Endothelial cell of umbilical vein (primary cell): ENCODE measurements at regions not wholly inside any gene's neighbourhood (a gene's known extent, or its start where the extent isn't known, plus 50 kb on each side); places are given as distances from the start of the nearest gene placed in this dataset.

ENCODE experiments used
- BruUV-seq: library from RNA; stranded (reverse); fragments of 400-500 nt; replicated peaks from 2 replicates; lab custom pipeline; 2021; lab: Mats Ljungman, UMichigan
- CTCF ChIA-PET: fragments of 300-600, 350-600 bp; sonication (Branson Sonifier 250); formaldehyde crosslinking; loops from one replicate; lab custom pipeline; 2021; ENCODE audit warnings: antibody characterized with exemption, inconsistent platforms; lab: Charles Lee
- POLR2A ChIA-PET: fragments of 300-600, 350-600 bp; sonication (Branson Sonifier 250); formaldehyde crosslinking; loops from one replicate; lab custom pipeline; 2021; ENCODE audit warnings: antibody characterized with exemption, inconsistent platforms; lab: Charles Lee
- DNase-seq: peaks from one replicate; pipeline ENCODE4 v3.0.0-alpha.2; 2011; ENCODE audit warnings: low read depth, low spot score
- FAIRE-seq: peaks from 2 replicates; lab custom pipeline; 2011; peaks lifted over from hg19 to GRCh38; lab: Jason Lieb, UNC
- H2AFZ ChIP-seq: 2 replicates; pipeline ENCODE4 v1.6.0; 2012; ENCODE audit warnings: low read depth, low read length, control low read depth, inconsistent platforms
- H3K27ac ChIP-seq: 2 replicates; pipeline ENCODE4 v1.5.1; 2011; ENCODE audit warnings: low read depth, mild to moderate bottlenecking, control low read depth, low read length, moderate library complexity; ENCODE audit not compliant: insufficient read depth
- H3K27me3 ChIP-seq, 2 experiments: 2 replicates each; pipeline versions ENCODE4 v1.6.0 to v1.6.1; 2011; ENCODE audit warnings: low read length in 2 of 2, mixed read lengths in 1 of 2; ENCODE audit not compliant: control insufficient read depth in 2 of 2, insufficient read depth in 2 of 2
- H3K36me3 ChIP-seq, 2 experiments: 2 replicates in 1 of 2; 3 replicates in 1 of 2; pipeline ENCODE4 v1.5.1; 2011; ENCODE audit warnings: low read length in 2 of 2, mild to moderate bottlenecking in 1 of 2, moderate library complexity in 1 of 2; ENCODE audit not compliant: control insufficient read depth in 2 of 2, insufficient read depth in 2 of 2; ENCODE audit errors: extremely low read depth in 1 of 2
- H3K4me1 ChIP-seq: 3 replicates; pipeline ENCODE4 v1.5.1; 2011; ENCODE audit warnings: mild to moderate bottlenecking, low read length; ENCODE audit not compliant: control insufficient read depth, insufficient read depth; ENCODE audit errors: extremely low read depth
- H3K4me2 ChIP-seq: 2 replicates; pipeline ENCODE4 v1.6.1; 2011; ENCODE audit warnings: low read length, control low read depth, mixed read lengths; ENCODE audit not compliant: insufficient read depth
- H3K4me3 ChIP-seq, 3 experiments: fragments of 200-600 bp in 1 of 3; sonication (generic), shearing (Covaris generic) in 1 of 3; replicated peaks in 1 of 3; 2 replicates each; pipeline ENCODE4 v1.5.1; 2011 to 2016; ENCODE audit warnings: control low read depth in 3 of 3, low read length in 3 of 3, mild to moderate bottlenecking in 2 of 3, inconsistent platforms in 1 of 3, low read depth in 1 of 3, moderate library complexity in 1 of 3; ENCODE audit not compliant: insufficient read depth in 1 of 3
- H3K79me2 ChIP-seq: 2 replicates; pipeline ENCODE4 v1.6.0; 2012; ENCODE audit warnings: low read length, inconsistent platforms; ENCODE audit not compliant: control insufficient read depth, insufficient read depth
- H3K9ac ChIP-seq: replicated peaks from 2 replicates; pipeline ENCODE3; 2011; ENCODE audit warnings: low read length, control low read depth; ENCODE audit not compliant: insufficient read depth; ENCODE audit errors: extremely low read depth
- H3K9me1 ChIP-seq: replicated peaks from 3 replicates; pipeline ENCODE4 v1.6.0; 2011; ENCODE audit warnings: mild to moderate bottlenecking, low read length; ENCODE audit not compliant: control insufficient read depth, insufficient read depth; ENCODE audit errors: extremely low read depth
- H3K9me3 ChIP-seq: replicated peaks from 2 replicates; pipeline ENCODE4 v1.5.1; 2012; ENCODE audit warnings: low read length, inconsistent platforms; ENCODE audit not compliant: control insufficient read depth, insufficient read depth
- H4K20me1 ChIP-seq: replicated peaks from 2 replicates; pipeline ENCODE3; 2011; ENCODE audit warnings: mild to moderate bottlenecking, low read length; ENCODE audit not compliant: control insufficient read depth, insufficient read depth; ENCODE audit errors: extremely low read depth
- EZH2 ChIP-seq: IDR thresholded peaks from 2 replicates; pipeline ENCODE4 v1.6.1; 2012; ENCODE audit warnings: borderline replicate concordance, low read depth, mild to moderate bottlenecking, moderate library complexity, low read length, inconsistent platforms; ENCODE audit not compliant: severe bottlenecking
- FOS ChIP-seq: IDR thresholded peaks from 2 replicates; pipeline ENCODE4 v1.6.1; 2011; ENCODE audit warnings: mild to moderate bottlenecking, low read length, moderate library complexity, borderline replicate concordance; ENCODE audit not compliant: insufficient read depth
- GATA2 ChIP-seq: IDR thresholded peaks from 2 replicates; pipeline ENCODE4 v1.7.0; 2011; ENCODE audit warnings: low read depth, mild to moderate bottlenecking, moderate library complexity, mixed read lengths, low read length; ENCODE audit not compliant: insufficient read length, insufficient read depth
- JUN ChIP-seq: IDR thresholded peaks from 2 replicates; pipeline ENCODE4 v1.6.1; 2011; ENCODE audit warnings: borderline replicate concordance, low read depth; ENCODE audit not compliant: insufficient read length, insufficient read depth
- MYC ChIP-seq: IDR thresholded peaks from one replicate; pipeline ENCODE4 v1.6.1; 2011; ENCODE audit warnings: mild to moderate bottlenecking, low read depth, low read length
- POLR2A ChIP-seq: IDR thresholded peaks from 2 replicates; pipeline ENCODE4 v1.6.1; 2012; ENCODE audit warnings: low read depth, mild to moderate bottlenecking, control low read depth, low read length
- POLR2AphosphoS5 ChIP-seq: IDR thresholded peaks from 2 replicates; pipeline ENCODE4 v1.6.1; 2012; ENCODE audit warnings: low read depth, mild to moderate bottlenecking, control low read depth, low read length, moderate library complexity; ENCODE audit not compliant: insufficient read depth
- dilution Hi-C: fragments of 300-500 bp; cut with MboI; formaldehyde crosslinking; loops from one replicate; pipeline ENCODE4 v1.15.0; 2019; ENCODE audit warnings: low sequenced_read_pairs; ENCODE audit not compliant: extremely low pct_ligation_motif_present
- intact Hi-C: fragments of 100-400 bp; cut with micrococcal nuclease; formaldehyde crosslinking; loops from one replicate; pipeline ENCODE4 v1.10.0; 2022
- TF ChIP-seq, protein P1 (sequence below), 2 donors: IDR thresholded peaks; 1 replicate in 1 of 2; 2 replicates in 1 of 2; pipeline ENCODE4 v1.5.1; 2011; ENCODE audit warnings: low read length in 2 of 2, mild to moderate bottlenecking in 2 of 2, moderate library complexity in 2 of 2, control low read depth in 1 of 2, inconsistent platforms in 1 of 2, low read depth in 1 of 2; ENCODE audit not compliant: insufficient read depth in 1 of 2; ENCODE audit errors: extremely low read depth in 1 of 2
- TF ChIP-seq, protein P2 (sequence below): IDR thresholded peaks from 2 replicates; pipeline ENCODE4 v1.6.1; 2011; ENCODE audit not compliant: insufficient read depth, insufficient read length

DNA sequence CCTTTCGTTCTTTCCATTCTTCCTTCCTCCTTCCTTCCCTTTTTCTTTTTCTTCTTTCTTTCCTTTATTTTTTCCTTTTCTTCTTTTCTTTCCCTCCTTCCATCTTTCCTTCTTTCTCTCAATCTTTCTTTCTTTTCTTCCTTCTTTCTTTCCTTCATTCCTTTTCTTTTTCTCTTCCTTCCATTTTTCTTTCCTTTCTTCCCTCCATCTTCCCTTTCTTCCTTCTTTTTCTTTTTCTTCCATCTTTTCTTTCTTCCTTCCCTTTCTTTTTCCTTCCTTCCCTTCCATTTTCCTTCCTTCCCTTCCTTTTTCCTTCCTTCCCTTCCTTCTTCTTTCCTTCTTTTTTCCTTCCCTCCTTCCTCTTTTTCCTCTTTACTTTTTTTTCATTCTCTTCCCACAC lies 568.7 kb downstream of the GALR1 start:
- no peaks in the 10 kb centered on the region for H3K9me1 ChIP-seq
- no peak overlapping the region for H3K4me2 ChIP-seq
- no TSS peak for BruUV-seq
- H3K36me3 ChIP-seq: no peaks in the 10 kb centered on the region
- peaks cover 5% of the 10 kb centered on the region for H3K9me3 ChIP-seq
- no peak overlapping the region for H3K27ac ChIP-seq
- FAIRE-seq (no peak), DNase-seq (no peak)
- no peak overlapping the region for H2AFZ ChIP-seq
- no peaks in the 10 kb centered on the region for H4K20me1 ChIP-seq
- H3K4me3 ChIP-seq: no peak overlapping the region
- TF ChIP-seq, protein P1, sequence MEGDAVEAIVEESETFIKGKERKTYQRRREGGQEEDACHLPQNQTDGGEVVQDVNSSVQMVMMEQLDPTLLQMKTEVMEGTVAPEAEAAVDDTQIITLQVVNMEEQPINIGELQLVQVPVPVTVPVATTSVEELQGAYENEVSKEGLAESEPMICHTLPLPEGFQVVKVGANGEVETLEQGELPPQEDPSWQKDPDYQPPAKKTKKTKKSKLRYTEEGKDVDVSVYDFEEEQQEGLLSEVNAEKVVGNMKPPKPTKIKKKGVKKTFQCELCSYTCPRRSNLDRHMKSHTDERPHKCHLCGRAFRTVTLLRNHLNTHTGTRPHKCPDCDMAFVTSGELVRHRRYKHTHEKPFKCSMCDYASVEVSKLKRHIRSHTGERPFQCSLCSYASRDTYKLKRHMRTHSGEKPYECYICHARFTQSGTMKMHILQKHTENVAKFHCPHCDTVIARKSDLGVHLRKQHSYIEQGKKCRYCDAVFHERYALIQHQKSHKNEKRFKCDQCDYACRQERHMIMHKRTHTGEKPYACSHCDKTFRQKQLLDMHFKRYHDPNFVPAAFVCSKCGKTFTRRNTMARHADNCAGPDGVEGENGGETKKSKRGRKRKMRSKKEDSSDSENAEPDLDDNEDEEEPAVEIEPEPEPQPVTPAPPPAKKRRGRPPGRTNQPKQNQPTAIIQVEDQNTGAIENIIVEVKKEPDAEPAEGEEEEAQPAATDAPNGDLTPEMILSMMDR (IDR thresholded peaks at IDR 0.05; ENCODE audit: extremely low read depth in 1 of 2, insufficient read depth in 1 of 2, low read depth in 1 of 2, low read length in 2 of 2): no peak
- no peak for TF ChIP-seq JUN
- TF ChIP-seq MYC: no peak
- no peak for TF ChIP-seq POLR2AphosphoS5
- no peak for TF ChIP-seq FOS
- TF ChIP-seq, protein P2, sequence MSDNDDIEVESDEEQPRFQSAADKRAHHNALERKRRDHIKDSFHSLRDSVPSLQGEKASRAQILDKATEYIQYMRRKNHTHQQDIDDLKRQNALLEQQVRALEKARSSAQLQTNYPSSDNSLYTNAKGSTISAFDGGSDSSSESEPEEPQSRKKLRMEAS: no peak
- no peak for TF ChIP-seq EZH2
- TF ChIP-seq POLR2A: no peak
- no peak for TF ChIP-seq GATA2
- ChIA-PET CTCF (no interaction called here), POLR2A (no interaction called here)
- no peaks in the 10 kb centered on the region for H3K27me3 ChIP-seq
- no peaks in the 10 kb centered on the region for H3K79me2 ChIP-seq
- dilution Hi-C loops (no loop called here), intact Hi-C loops (no loop called here)
- H3K4me1 ChIP-seq: no peaks in the 10 kb centered on the region
- H3K9ac ChIP-seq: no peak overlapping the region
